ENCODE measurements at regions not wholly inside any gene's neighbourhood (a gene's known extent, or its start where the extent isn't known, plus 50 kb on each side); places are given as distances from the start of the nearest gene placed in this dataset.

GRCh38 chr3:144774897-144775296 is 803.3 kb downstream of the DIPK2A start:
- Histone ChIP-seq H3K4me2 (replicated peaks; ENCODE audit: extremely low read depth, low read length, poor library complexity, severe bottlenecking) (no peak overlapping the region), H4K20me1 (ENCODE audit: insufficient read depth, low read length) (no peaks in the 10 kb centered on the region), H3K36me3 (replicated peaks in 1 of 2; ENCODE audit: control insufficient read depth in 1 of 2, insufficient read depth in 2 of 2, low read length in 2 of 2) (no peaks in the 10 kb centered on the region), H3K9me3 (replicated peaks in 1 of 2; ENCODE audit: control insufficient read depth in 1 of 2, insufficient read depth in 1 of 2, low read length in 2 of 2) (no peaks in the 10 kb centered on the region), H3K4me1 (ENCODE audit: control insufficient read depth in 1 of 2, insufficient read depth in 2 of 2, low read length in 2 of 2) (no peaks in the 10 kb centered on the region), H3K9ac (ENCODE audit: insufficient read depth, low read length, poor library complexity, severe bottlenecking) (no peak overlapping the region), H3K27me3 (ENCODE audit: control insufficient read depth in 2 of 2, insufficient read depth in 2 of 2, low read length in 2 of 2) (no peaks in the 10 kb centered on the region), H3K4me3 (replicated peaks in 1 of 3; ENCODE audit: low read depth in 2 of 3, low read length in 3 of 3) (no peak overlapping the region), H3K27ac (ENCODE audit: low read depth in 1 of 2, low read length in 2 of 2) (no peak overlapping the region), H3K79me2 (ENCODE audit: insufficient read depth, low read length) (no peaks in the 10 kb centered on the region), H2AFZ (ENCODE audit: insufficient read depth, low read depth, low read length, poor library complexity, severe bottlenecking) (no peak overlapping the region)
- Mint-ChIP-seq H3K36me3 (no peaks in the 10 kb centered on the region), H3K4me1 (peaks cover 7% of the 10 kb centered on the region), H3K27me3 (ENCODE audit: low read depth in 3 of 3) (no peaks in the 10 kb centered on the region), H3K27ac (no peak overlapping the region), H3K4me3 (no peak overlapping the region), H3K9me3 (peaks cover 0 to 2% (median 0%) of the 10 kb centered on the region in 7 donors)
- TF ChIP-seq CTCF (IDR thresholded peaks at IDR 0.05) = no peak
- 100% methylated on average over 3 of the region's 5 CpGs for WGBS (ENCODE audit: insufficient coverage)
- intact Hi-C loops (cut with micrococcal nuclease) = no loop called here
- no peak for DNase-seq

- no peaks in the 10 kb centered on the region for H3K4me1 ChIP-seq (ENCODE audit: control insufficient read depth in 1 of 2, insufficient read depth in 2 of 2, low read length in 2 of 2)
- no peak for TF ChIP-seq CTCF (IDR thresholded peaks at IDR 0.05)
- Mint-ChIP-seq H3K9me3 (peaks cover 0 to 2% (median 0%) of the 10 kb centered on the region in 7 donors), H3K27ac (no peak overlapping the region), H3K27me3 (ENCODE audit: low read depth in 3 of 3) (no peaks in the 10 kb centered on the region), H3K36me3 (no peaks in the 10 kb centered on the region), H3K4me3 (no peak overlapping the region), H3K4me1 (peaks cover 7% of the 10 kb centered on the region)
- no peaks in the 10 kb centered on the region for H3K36me3 ChIP-seq (replicated peaks in 1 of 2; ENCODE audit: control insufficient read depth in 1 of 2, insufficient read depth in 2 of 2, low read length in 2 of 2)
- H3K79me2 ChIP-seq (ENCODE audit: insufficient read depth, low read length) = no peaks in the 10 kb centered on the region
- intact Hi-C loops (cut with micrococcal nuclease) = no loop called here
- H3K27me3 ChIP-seq (ENCODE audit: control insufficient read depth in 2 of 2, insufficient read depth in 2 of 2, low read length in 2 of 2) = no peaks in the 10 kb centered on the region
- no peak for DNase-seq
- no peak overlapping the region for H3K9ac ChIP-seq (ENCODE audit: insufficient read depth, low read length, poor library complexity, severe bottlenecking)
- H4K20me1 ChIP-seq (ENCODE audit: insufficient read depth, low read length) = no peaks in the 10 kb centered on the region
- H2AFZ ChIP-seq (ENCODE audit: insufficient read depth, low read depth, low read length, poor library complexity, severe bottlenecking) = no peak overlapping the region
- H3K9me3 ChIP-seq (replicated peaks in 1 of 2; ENCODE audit: control insufficient read depth in 1 of 2, insufficient read depth in 1 of 2, low read length in 2 of 2) = no peaks in the 10 kb centered on the region
- no peak overlapping the region for H3K4me2 ChIP-seq (replicated peaks; ENCODE audit: extremely low read depth, low read length, poor library complexity, severe bottlenecking)
- H3K4me3 ChIP-seq (replicated peaks in 1 of 3; ENCODE audit: low read depth in 2 of 3, low read length in 3 of 3) = no peak overlapping the region
- no peak overlapping the region for H3K27ac ChIP-seq (ENCODE audit: low read depth in 1 of 2, low read length in 2 of 2)
These were observed 803.9 kb downstream of the DIPK2A start for GRCh38 chr3:144775551-144775950.

Data from CD14-positive monocyte (primary cell).